H1 (cell line): ENCODE measurements at regions not wholly inside any gene's neighbourhood (a gene's known extent, or its start where the extent isn't known, plus 50 kb on each side); places are given as distances from the start of the nearest gene placed in this dataset.

Experiments
- CTCF ChIA-PET: fragments of 300-600 bp; sonication (Branson Sonifier 250); formaldehyde crosslinking; loops from one replicate; lab custom pipeline; 2021; ENCODE audit not compliant: partially characterized antibody; lab: Charles Lee
- POLR2A ChIA-PET: fragments of 300-600 bp; sonication (Branson Sonifier 250); formaldehyde crosslinking; loops from one replicate; lab custom pipeline; 2021; ENCODE audit warnings: inconsistent platforms; ENCODE audit not compliant: partially characterized antibody; lab: Charles Lee
- DNase-seq, 2 experiments: peaks; one replicate each; pipeline versions ENCODE4 v3.0.0 to v3.0.0-alpha.2; 2010 to 2022; ENCODE audit warnings: low spot score in 2 of 2, low read depth in 1 of 2, mixed read lengths in 1 of 2
- FAIRE-seq: peaks from 2 replicates; lab custom pipeline; 2011; peaks lifted over from hg19 to GRCh38; lab: Jason Lieb, UNC
- H2AFZ ChIP-seq: 2 replicates; pipeline ENCODE4 v1.8.1; 2012; ENCODE audit warnings: low read length, inconsistent platforms
- H2AK5ac ChIP-seq: 2 replicates; pipeline ENCODE4 v1.6.1; 2013; ENCODE audit warnings: low read depth, low read length
- H2BK120ac ChIP-seq: replicated peaks from 2 replicates; pipeline ENCODE3; 2013; ENCODE audit warnings: low read depth, low read length, inconsistent platforms
- H2BK12ac ChIP-seq: 2 replicates; pipeline ENCODE4 v1.6.1; 2013; ENCODE audit warnings: low read depth, low read length
- H2BK15ac ChIP-seq: 2 replicates; pipeline ENCODE4 v1.6.1; 2013; ENCODE audit warnings: low read length
- H2BK20ac ChIP-seq: 2 replicates; pipeline ENCODE4 v1.6.1; 2013; ENCODE audit warnings: low read length
- H2BK5ac ChIP-seq: 2 replicates; pipeline ENCODE4 v1.6.1; 2013; ENCODE audit warnings: low read depth, low read length
- H3K14ac ChIP-seq: 2 replicates; pipeline ENCODE4 v1.6.1; 2013; ENCODE audit warnings: inconsistent platforms; ENCODE audit not compliant: insufficient read length
- H3K18ac ChIP-seq: 2 replicates; pipeline ENCODE4 v1.6.1; 2013; ENCODE audit warnings: low read length; ENCODE audit errors: extremely low read depth
- H3K23ac ChIP-seq: 2 replicates; pipeline ENCODE4 v1.6.1; 2013; ENCODE audit warnings: inconsistent platforms; ENCODE audit not compliant: insufficient read length
- H3K23me2 ChIP-seq: 2 replicates; pipeline ENCODE4 v1.6.1; 2013; ENCODE audit warnings: low read depth, low read length
- H3K27ac ChIP-seq: 2 replicates; pipeline ENCODE4 v1.6.1; 2011; ENCODE audit warnings: low read depth, low read length, inconsistent platforms
- H3K27me3 ChIP-seq, 4 experiments: replicated peaks in 1 of 4; 1 replicate in 1 of 4; 2 replicates in 3 of 4; pipeline versions ENCODE4 v1.6.1 to v1.8.1; 2011 to 2013; ENCODE audit warnings: low read length in 3 of 4, mild to moderate bottlenecking in 3 of 4, inconsistent platforms in 2 of 4, mixed read lengths in 2 of 4, moderate library complexity in 1 of 4; ENCODE audit not compliant: control insufficient read depth in 3 of 4, insufficient read depth in 3 of 4; ENCODE audit errors: extremely low read depth in 1 of 4
- H3K36me3 ChIP-seq, 4 experiments: 2 replicates each; pipeline versions ENCODE4 v1.6.1 to v1.8.1; 2011 to 2013; ENCODE audit warnings: mild to moderate bottlenecking in 4 of 4, low read length in 3 of 4, moderate library complexity in 2 of 4, control low read depth in 1 of 4, inconsistent platforms in 1 of 4; ENCODE audit not compliant: insufficient read depth in 4 of 4, control insufficient read depth in 2 of 4
- H3K4ac ChIP-seq: replicated peaks from 2 replicates; pipeline ENCODE3; 2013; ENCODE audit warnings: low read length, low read depth, mixed read lengths, inconsistent platforms; ENCODE audit not compliant: insufficient read length
- H3K4me1 ChIP-seq, 4 experiments: replicated peaks in 1 of 4; 1 replicate in 1 of 4; 2 replicates in 3 of 4; pipeline versions ENCODE4 v1.6.1 to v1.8.1; 2011 to 2013; ENCODE audit warnings: low read length in 3 of 4, inconsistent platforms in 2 of 4, mixed read lengths in 1 of 4; ENCODE audit not compliant: insufficient read depth in 4 of 4, control insufficient read depth in 3 of 4
- H3K4me2 ChIP-seq, 2 experiments: 2 replicates each; pipeline versions ENCODE4 v1.6.1 to v1.8.1; 2011 to 2013; ENCODE audit warnings: low read depth in 2 of 2, low read length in 2 of 2, control low read depth in 1 of 2, inconsistent platforms in 1 of 2, mild to moderate bottlenecking in 1 of 2; ENCODE audit not compliant: insufficient read depth in 1 of 2
- H3K4me3 ChIP-seq, 4 experiments: fragments of 200-600, 300-600 bp in 1 of 4; sonication (generic), shearing (Covaris generic), sonication (Bioruptor Twin) in 1 of 4; 2 replicates each; pipeline versions ENCODE4 v1.5.1 to v1.8.1; 2011 to 2016; ENCODE audit warnings: low read length in 4 of 4, low read depth in 3 of 4, control low read depth in 2 of 4, inconsistent platforms in 2 of 4, mild to moderate bottlenecking in 2 of 4, mixed read lengths in 1 of 4, moderate library complexity in 1 of 4; ENCODE audit not compliant: insufficient read depth in 2 of 4; ENCODE audit errors: extremely low read depth in 1 of 4
- H3K56ac ChIP-seq: replicated peaks from 2 replicates; pipeline ENCODE3; 2013; ENCODE audit warnings: low read depth, mild to moderate bottlenecking, mixed read lengths, low read length, inconsistent platforms; ENCODE audit not compliant: insufficient read length
- H3K79me1 ChIP-seq: 2 replicates; pipeline ENCODE4 v1.6.1; 2013; ENCODE audit warnings: low read depth, low read length, control low read depth
- H3K79me2 ChIP-seq, 2 experiments: 2 replicates each; pipeline versions ENCODE4 v1.6.1 to v1.8.1; 2012 to 2013; ENCODE audit warnings: low read length in 2 of 2, mild to moderate bottlenecking in 2 of 2, inconsistent platforms in 1 of 2; ENCODE audit not compliant: insufficient read depth in 2 of 2, control insufficient read depth in 1 of 2
- H3K9ac ChIP-seq, 4 experiments: replicated peaks in 1 of 4; 1 replicate in 1 of 4; 2 replicates in 3 of 4; pipeline versions ENCODE4 v1.6.1 to v1.8.1; 2011 to 2013; ENCODE audit warnings: low read depth in 3 of 4, low read length in 3 of 4, control low read depth in 2 of 4, mild to moderate bottlenecking in 2 of 4, moderate library complexity in 2 of 4, inconsistent platforms in 1 of 4; ENCODE audit errors: extremely low read depth in 1 of 4
- H3K9me3 ChIP-seq, 2 experiments: 2 replicates each; pipeline versions ENCODE4 v1.6.1 to v1.8.1; 2012 to 2013; ENCODE audit warnings: mild to moderate bottlenecking in 2 of 2, moderate library complexity in 2 of 2, control low read depth in 1 of 2, inconsistent platforms in 1 of 2, low read depth in 1 of 2, low read length in 1 of 2, mixed read lengths in 1 of 2; ENCODE audit not compliant: insufficient read depth in 2 of 2
- H4K20me1 ChIP-seq, 2 experiments: replicated peaks in 1 of 2; 2 replicates each; pipeline versions ENCODE3 to v1.8.1; 2011 to 2013; ENCODE audit warnings: inconsistent platforms in 2 of 2, low read length in 2 of 2, mild to moderate bottlenecking in 1 of 2; ENCODE audit not compliant: insufficient read depth in 2 of 2, control insufficient read depth in 1 of 2
- H4K5ac ChIP-seq: 2 replicates; pipeline ENCODE4 v1.6.1; 2013; ENCODE audit warnings: low read length, low read depth, mixed read lengths, inconsistent platforms; ENCODE audit not compliant: insufficient read length
- H4K8ac ChIP-seq: 2 replicates; pipeline ENCODE4 v1.8.0; 2013; ENCODE audit warnings: mild to moderate bottlenecking, moderate library complexity, low read length, inconsistent platforms; ENCODE audit not compliant: insufficient read depth; ENCODE audit errors: extremely low read depth
- H4K91ac ChIP-seq: replicated peaks from 2 replicates; pipeline ENCODE3; 2013; ENCODE audit warnings: low read length, mixed read lengths, inconsistent platforms; ENCODE audit not compliant: insufficient read length
- HDAC2 ChIP-seq, 2 experiments: fragments of 300-600 bp in 1 of 2; sonication (generic) in 1 of 2; IDR thresholded peaks; 2 replicates each; pipeline ENCODE4 v1.6.1; 2011 to 2012; ENCODE audit warnings: low read depth in 2 of 2, low read length in 2 of 2, mild to moderate bottlenecking in 2 of 2, moderate library complexity in 2 of 2, borderline replicate concordance in 1 of 2, inconsistent platforms in 1 of 2
- HDAC6 ChIP-seq: IDR thresholded peaks from one replicate; pipeline ENCODE4 v1.7.1; 2012; ENCODE audit warnings: low read depth, mild to moderate bottlenecking, inconsistent platforms, low read length, moderate library complexity
- POLR2A ChIP-seq, 2 experiments: IDR thresholded peaks; 1 replicate in 1 of 2; 2 replicates in 1 of 2; pipeline ENCODE4 v1.6.1; 2011; ENCODE audit warnings: low read depth in 2 of 2, low read length in 2 of 2, mild to moderate bottlenecking in 2 of 2; ENCODE audit errors: control extremely low read depth in 1 of 2
- POLR2AphosphoS5 ChIP-seq: IDR thresholded peaks from 2 replicates; pipeline ENCODE4 v1.6.1; 2011; ENCODE audit warnings: low read depth, low read length
- SIN3A ChIP-seq, 2 experiments: IDR thresholded peaks in 1 of 2; conservative IDR thresholded peaks in 1 of 2; 2 replicates each; pipeline ENCODE4 v1.6.1; 2011 to 2012; ENCODE audit warnings: low read length in 2 of 2, improper control_type of control experiment in 1 of 2, low read depth in 1 of 2, mild to moderate bottlenecking in 1 of 2
- SP2 ChIP-seq: IDR thresholded peaks from 2 replicates; pipeline ENCODE4 v1.6.1; 2012; ENCODE audit warnings: mild to moderate bottlenecking, low read length, inconsistent platforms
- WGBS, 2 experiments: shearing (Covaris generic) in 1 of 2; methylation state at CpG; one replicate each; pipeline versions ENCODE4 v1.1.6 to v1.1.7; 2013 to 2015; ENCODE audit warnings: low lambda C conversion rate in 2 of 2, mixed read lengths in 2 of 2, inconsistent platforms in 1 of 2, low coverage in 1 of 2, missing lambda C conversion rate in 1 of 2; ENCODE audit not compliant: insufficient replicate concordance in 2 of 2, insufficient coverage in 1 of 2, insufficient read length in 1 of 2; ENCODE audit errors: extremely low coverage in 1 of 2, missing lambda C conversion rate in 1 of 2; 5-methylcytosine and 5-hydroxymethylcytosine counted together
- TF ChIP-seq, protein P1 (sequence below), 3 experiments: IDR thresholded peaks; 1 replicate in 2 of 3; 2 replicates in 1 of 3; pipeline versions ENCODE4 v1.5.1 to v1.6.1; 2011; ENCODE audit warnings: low read length in 3 of 3, mild to moderate bottlenecking in 3 of 3, inconsistent platforms in 2 of 3, low read depth in 1 of 3, moderate library complexity in 1 of 3; ENCODE audit not compliant: insufficient read depth in 1 of 3; ENCODE audit errors: control extremely low read depth in 1 of 3
- TF ChIP-seq, protein P2 (sequence below): IDR thresholded peaks from 2 replicates; pipeline ENCODE4 v1.6.1; 2011; ENCODE audit warnings: low read depth, mild to moderate bottlenecking, low read length; ENCODE audit not compliant: insufficient read depth

DNA sequence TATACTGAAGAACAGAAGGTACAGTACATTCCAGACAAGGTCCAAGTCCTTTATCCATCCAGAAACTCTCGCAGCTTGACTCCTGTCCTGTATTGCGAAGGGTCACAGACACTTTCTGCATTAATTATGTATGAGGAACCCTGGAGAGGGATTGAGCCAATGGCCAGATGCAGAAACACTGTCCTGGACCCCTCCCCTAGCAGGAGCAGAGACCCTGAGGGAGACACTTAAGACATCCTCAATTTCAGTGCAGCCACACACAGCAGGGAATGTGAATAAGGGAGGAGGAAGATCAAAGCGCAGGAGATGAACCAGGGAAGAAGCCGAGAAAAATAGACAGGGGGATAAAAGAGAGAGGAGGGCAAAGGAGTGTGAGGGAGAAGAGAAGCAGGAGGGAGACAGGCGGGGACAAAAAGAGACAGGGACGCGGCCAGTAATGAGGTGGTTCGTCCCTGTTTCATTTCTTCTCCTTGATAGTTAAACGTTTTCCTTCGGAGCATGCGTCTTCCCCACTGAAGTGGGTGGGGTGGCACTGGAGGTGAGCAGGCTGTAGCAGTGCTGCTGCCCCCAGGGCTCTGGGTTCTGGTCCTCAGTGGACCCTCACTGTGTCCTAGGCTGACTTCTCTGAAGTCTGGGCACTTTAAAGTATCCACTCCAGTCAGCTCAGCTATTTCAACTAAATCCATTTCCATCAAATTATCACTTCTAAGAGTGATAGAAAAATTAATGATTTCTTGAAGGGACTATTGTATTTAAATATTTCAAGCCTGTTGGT lies 356.4 kb upstream of the NOCT start:
- Histone ChIP-seq H3K4me1 (peaks cover 6 to 18% (median 12%) of the 10 kb centered on the region in 4 experiments; a peak in 6 of 7 replicates), H2BK120ac (peak overlapping the region; percentile 91), H3K4ac (peak overlapping the region; percentile 89), H3K4me2 (peak overlapping the region; percentile 67 to 96), H2AK5ac (peak overlapping the region; percentile 92; the same call in 1 of the 2 replicates), H4K5ac (peak overlapping the region; percentile 58), H2BK5ac (peak overlapping the region; percentile 96; the same call in 1 of the 2 replicates), H3K23me2 (peaks cover 6% of the 10 kb centered on the region; the same call in 1 of the 2 replicates), H3K79me2 (no peaks in the 10 kb centered on the region), H4K20me1 (no peaks in the 10 kb centered on the region), H3K9me3 (no peaks in the 10 kb centered on the region; a peak in 1 of 4 replicates), H3K79me1 (no peaks in the 10 kb centered on the region), H3K27me3 (no peaks in the 10 kb centered on the region; a peak in 1 of 7 replicates), H2BK20ac (peak overlapping the region; percentile 98), H3K4me3 (peak overlapping the region in 2 of 4 experiments; percentile 19 to 51; a peak in 6 of 8 replicates), H3K36me3 (no peaks in the 10 kb centered on the region), H3K27ac (peak overlapping the region; percentile 67), H4K91ac (peak overlapping the region; percentile 92), H2BK15ac (peak overlapping the region; percentile 82), H3K56ac (peak overlapping the region; percentile 73), H3K14ac (no peak overlapping the region), H2AFZ (no peak overlapping the region), H3K18ac (peak overlapping the region; percentile 80; the same call in 1 of the 2 replicates), H3K9ac (peak overlapping the region in 1 of 4 experiments; percentile 22; a peak in 1 of 7 replicates), H3K23ac (no peak overlapping the region), H4K8ac (no peak overlapping the region), H2BK12ac (peak overlapping the region; percentile 93)
- no peak for DNase-seq
- 5% methylated on average over 11 of the region's 11 CpGs; no CpG with 5 or more reads in 1 of the 2 experiments for WGBS, 2 experiments
- peak; percentile 28 for FAIRE-seq
- POLR2A ChIA-PET: interaction anchor here (0.8 to 1.0 kb wide), 4 partner anchors 13 to 418 kb away, joined by 3 to 5 read pairs (median 5); no protein-coding TSS in a partner anchor
- CTCF ChIA-PET: interaction anchor here (0.7 to 2.4 kb wide), 9 partner anchors 9 to 596 kb away, joined by 3 to 10 read pairs (median 5); no protein-coding TSS in a partner anchor
- no peak for TF ChIP-seq SP2
- no peak for TF ChIP-seq POLR2A (IDR thresholded peaks at IDR 0.05; ENCODE audit: control extremely low read depth in 1 of 2, low read depth in 2 of 2, low read length in 2 of 2)
- no peak for TF ChIP-seq SIN3A (conservative IDR thresholded peaks at IDR 0.05 in 1 of 2, IDR thresholded peaks at IDR 0.05 in 1 of 2; ENCODE audit: low read depth in 1 of 2, low read length in 2 of 2)
- TF ChIP-seq, protein P1, sequence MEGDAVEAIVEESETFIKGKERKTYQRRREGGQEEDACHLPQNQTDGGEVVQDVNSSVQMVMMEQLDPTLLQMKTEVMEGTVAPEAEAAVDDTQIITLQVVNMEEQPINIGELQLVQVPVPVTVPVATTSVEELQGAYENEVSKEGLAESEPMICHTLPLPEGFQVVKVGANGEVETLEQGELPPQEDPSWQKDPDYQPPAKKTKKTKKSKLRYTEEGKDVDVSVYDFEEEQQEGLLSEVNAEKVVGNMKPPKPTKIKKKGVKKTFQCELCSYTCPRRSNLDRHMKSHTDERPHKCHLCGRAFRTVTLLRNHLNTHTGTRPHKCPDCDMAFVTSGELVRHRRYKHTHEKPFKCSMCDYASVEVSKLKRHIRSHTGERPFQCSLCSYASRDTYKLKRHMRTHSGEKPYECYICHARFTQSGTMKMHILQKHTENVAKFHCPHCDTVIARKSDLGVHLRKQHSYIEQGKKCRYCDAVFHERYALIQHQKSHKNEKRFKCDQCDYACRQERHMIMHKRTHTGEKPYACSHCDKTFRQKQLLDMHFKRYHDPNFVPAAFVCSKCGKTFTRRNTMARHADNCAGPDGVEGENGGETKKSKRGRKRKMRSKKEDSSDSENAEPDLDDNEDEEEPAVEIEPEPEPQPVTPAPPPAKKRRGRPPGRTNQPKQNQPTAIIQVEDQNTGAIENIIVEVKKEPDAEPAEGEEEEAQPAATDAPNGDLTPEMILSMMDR (IDR thresholded peaks at IDR 0.05; ENCODE audit: control extremely low read depth in 1 of 3, insufficient read depth in 1 of 3, low read depth in 1 of 3, low read length in 3 of 3): no peak
- no peak for TF ChIP-seq HDAC6
- TF ChIP-seq POLR2AphosphoS5: no peak
- no peak for TF ChIP-seq HDAC2 (IDR thresholded peaks at IDR 0.05; ENCODE audit: borderline replicate concordance in 1 of 2, low read depth in 2 of 2, low read length in 2 of 2)
- TF ChIP-seq, protein P2, sequence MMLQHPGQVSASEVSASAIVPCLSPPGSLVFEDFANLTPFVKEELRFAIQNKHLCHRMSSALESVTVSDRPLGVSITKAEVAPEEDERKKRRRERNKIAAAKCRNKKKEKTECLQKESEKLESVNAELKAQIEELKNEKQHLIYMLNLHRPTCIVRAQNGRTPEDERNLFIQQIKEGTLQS: no peak
